ENCODE measurements at regions not wholly inside any gene's neighbourhood (a gene's known extent, or its start where the extent isn't known, plus 50 kb on each side); places are given as distances from the start of the nearest gene placed in this dataset.

DNA sequence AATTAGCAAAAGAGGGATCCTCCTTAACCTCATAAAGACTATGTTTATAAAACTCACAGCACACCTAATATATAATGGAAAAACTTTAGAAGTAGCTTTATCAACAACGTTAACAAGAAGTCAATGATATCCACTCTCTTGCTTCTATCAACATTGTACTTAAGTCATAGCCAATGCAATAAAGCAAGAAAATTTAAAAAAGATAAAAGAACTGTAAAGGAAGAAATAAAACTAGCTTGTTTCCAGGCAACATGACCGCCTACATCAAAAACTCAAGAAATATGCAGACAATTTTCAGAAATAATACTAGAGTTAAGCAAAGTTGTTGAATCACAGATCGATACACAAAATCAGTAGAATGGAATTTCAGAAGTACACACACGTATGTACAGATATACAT is 375.5 kb upstream of the SPRED2 start:
- TF ChIP-seq GABPA (IDR thresholded peaks at IDR 0.05; ENCODE audit: low read depth) (no peak), REST (IDR thresholded peaks at IDR 0.05; ENCODE audit: insufficient replicate concordance, low read depth) (no peak), POLR2AphosphoS5 (IDR thresholded peaks at IDR 0.05; ENCODE audit: low read depth) (no peak), SPI1 (IDR thresholded peaks at IDR 0.05; ENCODE audit: borderline replicate concordance, low read depth) (no peak)
- TF ChIP-seq, protein P1, sequence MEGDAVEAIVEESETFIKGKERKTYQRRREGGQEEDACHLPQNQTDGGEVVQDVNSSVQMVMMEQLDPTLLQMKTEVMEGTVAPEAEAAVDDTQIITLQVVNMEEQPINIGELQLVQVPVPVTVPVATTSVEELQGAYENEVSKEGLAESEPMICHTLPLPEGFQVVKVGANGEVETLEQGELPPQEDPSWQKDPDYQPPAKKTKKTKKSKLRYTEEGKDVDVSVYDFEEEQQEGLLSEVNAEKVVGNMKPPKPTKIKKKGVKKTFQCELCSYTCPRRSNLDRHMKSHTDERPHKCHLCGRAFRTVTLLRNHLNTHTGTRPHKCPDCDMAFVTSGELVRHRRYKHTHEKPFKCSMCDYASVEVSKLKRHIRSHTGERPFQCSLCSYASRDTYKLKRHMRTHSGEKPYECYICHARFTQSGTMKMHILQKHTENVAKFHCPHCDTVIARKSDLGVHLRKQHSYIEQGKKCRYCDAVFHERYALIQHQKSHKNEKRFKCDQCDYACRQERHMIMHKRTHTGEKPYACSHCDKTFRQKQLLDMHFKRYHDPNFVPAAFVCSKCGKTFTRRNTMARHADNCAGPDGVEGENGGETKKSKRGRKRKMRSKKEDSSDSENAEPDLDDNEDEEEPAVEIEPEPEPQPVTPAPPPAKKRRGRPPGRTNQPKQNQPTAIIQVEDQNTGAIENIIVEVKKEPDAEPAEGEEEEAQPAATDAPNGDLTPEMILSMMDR (IDR thresholded peaks at IDR 0.05; ENCODE audit: insufficient read depth, low read length), result no peak
- Histone ChIP-seq H3K27ac (replicated peaks) (no peak overlapping the region), H3K4me3 (replicated peaks; ENCODE audit: insufficient read depth, low read length) (no peak overlapping the region), H3K27me3 (ENCODE audit: insufficient read depth, poor library complexity, severe bottlenecking) (no peaks in the 10 kb centered on the region)
- no peak for DNase-seq (ENCODE audit: low read depth in 1 of 2, low spot score in 1 of 2)

- H3K4me3 ChIP-seq (replicated peaks; ENCODE audit: insufficient read depth, low read length), result no peak overlapping the region
- H3K27ac ChIP-seq (replicated peaks), result no peak overlapping the region
- TF ChIP-seq REST (IDR thresholded peaks at IDR 0.05; ENCODE audit: insufficient replicate concordance, low read depth), result no peak
- TF ChIP-seq, protein P1 (IDR thresholded peaks at IDR 0.05; ENCODE audit: insufficient read depth, low read length), result no peak
- TF ChIP-seq POLR2AphosphoS5 (IDR thresholded peaks at IDR 0.05; ENCODE audit: low read depth), result no peak
- no peak for TF ChIP-seq SPI1 (IDR thresholded peaks at IDR 0.05; ENCODE audit: borderline replicate concordance, low read depth)
- TF ChIP-seq GABPA (IDR thresholded peaks at IDR 0.05; ENCODE audit: low read depth), result no peak
- no peaks in the 10 kb centered on the region for H3K27me3 ChIP-seq (ENCODE audit: insufficient read depth, poor library complexity, severe bottlenecking)
- DNase-seq (ENCODE audit: low read depth in 1 of 2, low spot score in 1 of 2), result no peak
Measured at GRCh38 chr2:65804777-65805176, 372.4 kb upstream of the SPRED2 start.

DNA sequence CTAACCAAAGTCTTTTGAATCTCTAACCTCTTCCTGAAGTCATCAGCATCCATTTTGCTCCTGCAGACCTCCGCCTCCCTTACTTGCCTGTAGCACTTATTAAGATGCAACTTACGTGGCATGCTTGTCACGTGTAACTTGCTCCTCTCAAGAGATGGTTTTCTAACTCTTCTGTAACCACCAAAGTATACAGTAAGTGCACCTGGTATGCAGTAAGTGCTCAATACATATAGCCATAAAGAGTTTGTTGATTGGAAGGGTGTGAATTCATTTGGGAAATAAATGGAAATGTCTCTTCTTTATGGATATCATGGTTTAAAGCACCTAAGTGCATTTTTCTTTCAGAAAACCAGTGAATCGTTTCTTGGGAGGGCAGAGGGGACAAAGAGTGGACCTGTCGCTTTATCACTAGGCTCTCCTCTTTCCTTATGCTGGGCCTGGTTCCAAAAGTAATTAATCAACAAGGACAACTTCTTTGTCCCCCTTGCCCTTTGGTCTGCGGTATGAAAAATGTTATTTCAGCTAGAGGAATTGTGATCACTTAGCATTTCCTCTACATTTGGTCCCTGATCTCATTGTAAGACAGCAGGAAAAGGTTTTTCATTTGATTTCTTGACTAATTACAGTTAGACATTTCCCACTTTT is 370.0 kb upstream of the SPRED2 start:
- Histone ChIP-seq H3K27ac (replicated peaks) (no peak overlapping the region), H3K4me3 (replicated peaks; ENCODE audit: insufficient read depth, low read length) (no peak overlapping the region), H3K27me3 (ENCODE audit: insufficient read depth, poor library complexity, severe bottlenecking) (no peaks in the 10 kb centered on the region)
- no peak for DNase-seq (ENCODE audit: low read depth in 1 of 2, low spot score in 1 of 2)
- TF ChIP-seq REST (IDR thresholded peaks at IDR 0.05; ENCODE audit: insufficient replicate concordance, low read depth) (no peak), SPI1 (IDR thresholded peaks at IDR 0.05; ENCODE audit: borderline replicate concordance, low read depth) (no peak), POLR2AphosphoS5 (IDR thresholded peaks at IDR 0.05; ENCODE audit: low read depth) (no peak)

Measured in HL-60 (cell line).